ENCODE measurements at regions not wholly inside any gene's neighbourhood (a gene's known extent, or its start where the extent isn't known, plus 50 kb on each side); places are given as distances from the start of the nearest gene placed in this dataset.
"Not testable (repeated sequence)": the region's sequence is repeated elsewhere in the genome, so short reads cannot be mapped to it uniquely, and the experiment has no call there.

DNA sequence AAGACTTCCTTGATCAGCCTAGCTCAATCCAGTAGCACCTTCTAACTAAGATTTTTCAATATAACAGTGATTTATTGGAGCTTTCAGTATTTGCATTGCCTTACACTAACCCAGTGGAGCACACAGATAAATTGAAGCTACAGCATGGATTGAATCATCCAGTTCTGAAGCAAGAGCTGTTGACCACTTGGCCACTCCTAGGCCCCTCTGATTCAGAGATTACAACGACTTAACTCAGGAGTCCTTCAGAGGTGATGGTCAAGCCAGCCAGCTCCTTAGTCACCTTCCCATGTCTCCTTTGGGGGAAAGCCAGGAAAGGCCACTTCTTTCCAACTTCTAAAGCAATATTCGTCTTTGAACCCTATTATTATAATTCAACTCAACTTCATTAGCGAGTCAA lies 151.8 kb downstream of the TENT5C start:
- DNase-seq = no peak

DNA sequence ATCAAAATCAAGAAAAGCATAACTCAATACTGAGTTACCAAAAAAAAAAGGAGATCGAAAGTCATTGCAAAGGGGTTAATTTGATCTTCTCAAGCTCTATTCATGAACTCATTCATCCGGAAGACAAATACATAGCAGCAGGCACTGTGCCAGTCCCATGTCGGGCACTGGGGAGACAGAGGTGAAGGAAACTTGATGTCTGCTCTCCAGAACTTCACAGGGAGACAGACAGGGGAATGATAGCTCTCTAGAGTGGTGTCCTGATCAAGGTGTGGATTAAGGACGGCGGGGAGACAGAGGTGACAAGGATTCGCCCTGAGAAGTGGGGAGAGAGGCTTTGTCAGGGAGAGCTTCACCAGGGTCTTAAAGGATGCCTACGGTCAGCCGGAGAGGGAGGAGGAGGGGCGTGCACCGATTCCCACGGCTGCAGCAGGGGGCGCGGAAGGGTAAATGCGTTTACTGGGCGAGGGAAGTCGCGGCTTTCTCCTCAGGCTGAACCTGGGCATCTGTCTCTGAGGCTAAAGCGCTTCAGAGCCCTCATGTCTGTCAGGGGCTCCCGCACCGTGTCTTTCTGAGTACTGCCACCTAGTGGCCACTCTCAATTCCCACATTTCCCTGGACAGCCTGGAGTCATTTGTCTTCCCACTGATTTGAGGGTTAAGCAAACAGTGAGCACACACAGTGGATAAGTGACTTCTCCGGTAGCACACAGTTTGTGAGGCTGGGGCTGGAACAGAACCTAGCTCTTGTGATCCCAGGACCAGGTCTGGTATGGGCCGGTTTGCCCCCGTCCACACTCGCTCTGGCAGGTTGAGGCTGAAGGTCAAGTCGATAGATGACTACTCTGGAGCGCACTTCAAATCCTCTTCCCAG lies 152.8 kb downstream of the TENT5C start:
- peak; percentile 71 for DNase-seq

DNA sequence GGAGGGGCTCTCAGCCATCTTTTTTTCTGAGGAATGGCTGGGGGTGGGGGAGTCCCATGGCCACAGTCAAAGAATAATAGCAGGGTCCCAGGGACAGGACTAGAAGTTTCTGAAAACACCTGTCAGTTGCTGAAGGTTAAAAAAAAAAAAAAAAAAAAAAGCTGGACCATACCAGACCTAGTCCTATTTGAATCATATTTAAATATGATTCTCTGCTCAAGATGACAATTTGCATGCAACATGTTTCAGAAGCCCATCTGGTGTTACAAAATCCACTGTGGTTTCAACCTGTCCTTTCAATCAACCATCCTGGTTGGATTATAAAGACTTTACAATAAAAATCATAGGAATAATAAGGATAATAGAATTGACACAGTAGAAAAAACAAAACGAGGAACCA lies 153.7 kb downstream of the TENT5C start:
- no peak for DNase-seq

DNA sequence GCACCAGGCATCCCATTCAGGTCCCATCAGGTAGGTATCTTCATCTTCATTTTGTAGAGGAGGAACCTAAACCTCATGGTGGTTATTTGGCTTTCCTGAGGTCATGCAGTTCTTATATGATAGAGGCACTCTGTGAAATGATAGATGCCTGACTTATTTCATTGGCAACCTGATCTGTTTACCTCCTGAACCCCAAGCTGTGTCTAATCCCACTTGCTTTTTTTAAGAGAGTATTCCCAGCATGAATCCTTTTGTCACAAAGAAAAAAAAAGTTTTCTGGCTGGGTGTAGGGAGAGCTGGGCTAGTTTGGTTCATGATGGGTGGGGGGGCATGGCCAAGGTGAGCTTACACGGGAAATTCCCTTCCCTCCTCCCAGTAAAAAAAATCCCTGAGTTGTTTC lies 154.2 kb downstream of the TENT5C start:
- DNase-seq = no peak

DNA sequence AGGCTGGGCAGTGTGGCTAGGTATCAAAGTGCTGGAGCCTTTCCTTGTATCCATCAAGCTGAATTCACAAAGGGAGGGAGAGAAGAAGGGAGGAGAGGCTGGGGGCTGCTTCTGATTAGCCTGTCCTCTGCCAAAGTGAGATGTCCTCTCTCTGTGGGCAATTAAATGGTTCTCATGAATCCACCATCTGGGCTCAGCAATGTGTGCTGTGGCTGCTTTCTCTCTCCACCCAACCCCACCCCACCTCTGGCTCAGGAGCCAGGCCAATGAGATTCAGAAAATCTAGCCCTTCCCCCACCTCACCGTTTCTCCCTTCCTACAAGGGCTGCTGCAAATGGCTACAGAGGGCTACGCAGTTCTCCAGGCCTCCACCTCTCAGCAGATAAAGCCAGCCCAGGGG lies 154.6 kb downstream of the TENT5C start:
- DNase-seq = no peak

DNA sequence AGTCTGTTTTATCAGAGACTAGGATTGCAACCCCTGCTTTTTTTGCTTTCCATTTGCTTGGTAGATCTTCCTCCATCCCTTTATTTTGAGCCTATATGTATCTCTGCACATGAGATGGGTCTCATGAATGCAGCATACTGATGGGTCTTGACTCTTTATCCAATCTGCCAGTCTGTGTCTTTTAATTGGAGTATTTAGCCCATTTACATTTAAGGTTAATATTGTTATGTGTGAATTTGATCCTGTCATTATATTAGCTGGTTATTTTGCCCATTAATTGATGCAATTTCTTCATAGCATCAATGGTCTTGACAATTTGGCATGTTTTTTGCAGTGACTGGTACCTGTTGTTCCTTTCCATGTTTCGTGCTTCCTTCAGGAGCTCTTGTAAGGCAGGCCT lies 161.7 kb downstream of the GDAP2 start:
- not testable (repeated sequence) for DNase-seq

DNA sequence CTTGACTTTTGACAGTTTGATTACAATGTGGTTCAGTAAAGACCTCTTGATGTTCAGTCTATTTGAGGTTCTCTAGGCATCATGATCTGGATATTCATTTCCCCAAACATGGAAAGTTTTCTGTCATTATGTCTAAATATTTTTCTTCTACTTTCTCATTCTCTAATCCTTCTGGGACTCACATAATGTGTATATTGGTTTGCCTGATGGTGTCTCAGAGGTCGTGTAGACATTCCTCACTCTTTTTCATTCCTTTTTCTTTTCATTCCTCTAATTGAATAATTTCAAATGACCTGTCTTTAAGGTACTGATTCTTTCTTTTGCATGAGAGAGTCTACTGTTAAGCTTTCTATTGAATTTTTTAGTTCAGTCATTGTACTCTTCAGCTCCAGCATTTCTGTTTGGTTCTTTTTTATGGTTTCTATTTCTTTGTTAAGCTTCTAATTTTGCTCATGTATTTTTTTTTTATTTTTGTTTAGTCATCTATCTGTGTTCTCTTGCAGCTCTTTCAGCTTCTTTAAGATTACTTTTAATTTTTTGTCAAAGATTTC lies 158.4 kb downstream of the GDAP2 start:
- DNase-seq = no peak

DNA sequence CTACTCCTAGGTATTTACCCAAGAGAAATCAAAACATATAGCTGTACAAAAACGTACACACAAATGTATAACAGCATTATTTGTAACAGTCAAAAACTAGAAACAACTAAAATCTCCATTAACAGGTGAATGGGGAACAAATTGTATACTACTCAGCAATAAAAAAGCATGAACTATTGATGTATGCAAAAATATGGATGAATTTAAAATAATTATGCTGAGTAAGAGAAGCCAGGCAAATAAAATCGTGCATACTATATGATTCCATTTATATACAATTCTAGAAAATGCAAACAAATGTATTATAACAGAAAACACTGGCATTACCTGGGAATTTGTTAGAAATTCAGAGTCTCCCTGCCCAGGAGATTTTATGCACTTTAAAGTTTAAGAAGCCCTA lies 150.1 kb downstream of the GDAP2 start:
- DNase-seq = no peak

DNA sequence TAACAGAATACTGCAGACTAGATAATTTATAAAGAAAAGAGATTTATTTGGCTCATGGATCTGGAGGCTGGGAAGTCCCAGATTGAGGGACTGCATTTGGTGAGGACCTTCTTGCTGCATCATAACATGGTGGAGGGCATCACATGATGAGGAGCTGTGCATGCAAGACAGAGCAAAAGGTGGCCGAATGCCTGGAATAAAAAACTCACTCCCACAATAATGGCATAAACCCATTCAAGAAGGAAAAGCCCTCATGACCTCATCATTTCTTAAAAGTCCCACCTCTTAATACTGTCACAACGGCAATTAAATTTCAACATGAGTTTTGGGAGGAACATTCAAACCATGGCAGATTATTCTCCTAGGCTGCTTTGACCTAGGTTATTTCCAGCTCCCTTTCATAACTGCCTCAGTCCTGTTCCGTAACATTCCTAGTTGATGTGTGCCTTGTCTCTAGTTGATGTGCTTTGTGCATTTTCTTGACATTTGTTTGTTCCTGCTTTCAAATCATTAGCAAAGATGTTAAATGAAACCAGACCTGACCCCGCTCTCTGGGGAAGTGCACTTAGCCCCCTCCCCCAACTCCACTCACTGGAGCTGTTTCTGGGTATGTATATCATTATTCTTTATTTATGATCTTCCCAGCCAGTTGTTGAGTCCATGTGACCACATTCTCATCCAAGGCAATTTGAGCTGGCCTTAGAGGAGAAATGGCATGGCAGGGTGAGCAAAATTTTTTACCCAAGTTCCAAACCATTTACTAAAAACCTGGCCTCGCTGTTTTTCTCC lies 148.5 kb downstream of the GDAP2 start:
- DNase-seq = no peak

DNA sequence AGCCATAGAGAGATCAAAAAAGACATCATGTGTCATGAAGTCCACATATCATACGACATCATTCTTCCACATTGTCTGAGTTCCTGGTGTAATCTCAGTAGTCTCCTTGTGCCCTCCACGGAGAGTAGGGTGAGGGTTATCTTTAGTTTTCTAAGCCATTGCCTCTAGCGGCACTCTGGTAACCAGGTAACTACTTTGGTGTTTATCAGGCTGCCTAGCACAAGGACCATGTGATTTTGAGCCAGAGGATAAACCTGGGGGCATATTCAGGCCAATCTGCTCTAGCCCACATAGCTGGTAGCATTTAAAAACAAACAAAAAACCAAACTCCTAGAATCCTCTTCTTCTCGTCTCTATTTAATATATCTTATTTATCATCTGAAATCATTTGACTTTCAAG lies 147.4 kb downstream of the GDAP2 start:
- no peak for DNase-seq

DNA sequence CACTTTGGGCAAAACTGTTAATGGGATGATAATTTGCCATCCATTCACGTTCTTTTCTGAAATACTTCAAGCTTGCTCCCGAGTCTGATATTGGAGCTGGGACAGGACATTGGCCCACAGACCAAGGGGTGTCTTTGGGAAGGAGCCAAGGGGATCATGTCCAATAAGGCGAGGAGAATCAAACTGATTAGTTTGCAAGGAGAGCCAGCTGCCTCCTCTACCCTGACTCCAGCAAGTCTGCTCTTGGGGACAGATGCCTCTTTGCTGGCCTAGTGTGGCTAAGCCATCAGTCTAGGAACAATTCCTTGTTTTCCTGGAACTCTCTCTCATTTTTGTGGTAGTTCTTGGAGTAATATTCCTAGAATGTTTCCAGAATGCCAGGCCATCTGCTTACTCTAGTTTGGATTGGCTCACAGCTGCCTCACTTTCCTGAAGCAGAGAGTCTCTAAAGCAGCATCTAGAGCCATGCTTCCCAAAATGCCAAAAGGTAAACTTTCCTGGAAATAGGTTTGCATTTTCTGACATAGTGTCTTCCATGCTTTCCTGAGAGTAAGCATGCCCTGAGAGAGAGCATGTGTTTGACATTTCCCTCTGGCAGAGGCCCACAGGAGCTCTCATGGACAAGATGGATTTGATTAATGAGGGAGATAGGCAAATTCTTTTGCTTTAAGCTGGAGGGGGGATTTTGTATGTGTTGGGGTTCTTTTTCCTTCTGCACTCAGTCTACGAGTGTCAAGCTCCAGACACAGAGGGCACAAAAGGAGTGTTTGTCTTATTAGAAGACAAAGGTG lies 145.6 kb downstream of the GDAP2 start:
- DNase-seq = no peak

DNA sequence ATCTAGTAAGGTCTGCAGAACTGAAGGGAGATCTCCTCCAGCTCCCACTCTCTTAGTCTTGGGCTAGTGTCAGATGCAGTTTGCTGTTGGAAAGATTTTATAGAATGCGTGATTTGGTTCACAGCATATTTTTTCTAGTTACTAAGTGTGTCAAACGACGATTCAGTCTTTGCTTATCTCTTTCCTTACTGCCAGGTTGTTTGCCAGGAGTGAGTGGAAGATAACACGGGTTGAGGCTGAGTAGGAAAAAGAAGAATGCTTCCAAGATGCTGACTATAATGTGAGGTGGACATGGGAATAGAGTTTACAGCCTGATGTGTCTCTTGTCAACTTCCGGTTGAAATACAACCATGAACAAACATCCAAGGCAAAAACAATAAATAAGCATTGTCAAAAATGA lies 141.4 kb downstream of the GDAP2 start:
- no peak for DNase-seq

DNA sequence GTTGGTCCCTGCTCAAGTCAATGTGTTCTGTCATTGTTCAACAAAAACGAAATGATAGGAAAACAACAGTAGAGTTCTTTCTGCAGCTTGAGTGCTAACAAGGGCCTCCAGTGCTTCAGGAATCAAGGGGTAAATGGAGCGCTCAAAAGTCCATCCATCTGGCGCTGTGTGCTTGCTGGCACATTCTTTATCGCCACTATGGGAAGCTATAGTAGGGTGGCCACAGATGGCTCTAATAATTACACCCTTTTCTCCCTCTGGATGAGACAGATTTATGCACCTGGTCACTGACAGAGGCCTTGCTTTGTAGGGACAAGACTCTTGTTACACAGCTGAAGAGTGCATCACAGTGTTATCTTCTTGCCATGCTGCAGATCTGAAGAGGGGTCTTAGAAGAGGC lies 136.0 kb downstream of the GDAP2 start:
- no peak for DNase-seq

DNA sequence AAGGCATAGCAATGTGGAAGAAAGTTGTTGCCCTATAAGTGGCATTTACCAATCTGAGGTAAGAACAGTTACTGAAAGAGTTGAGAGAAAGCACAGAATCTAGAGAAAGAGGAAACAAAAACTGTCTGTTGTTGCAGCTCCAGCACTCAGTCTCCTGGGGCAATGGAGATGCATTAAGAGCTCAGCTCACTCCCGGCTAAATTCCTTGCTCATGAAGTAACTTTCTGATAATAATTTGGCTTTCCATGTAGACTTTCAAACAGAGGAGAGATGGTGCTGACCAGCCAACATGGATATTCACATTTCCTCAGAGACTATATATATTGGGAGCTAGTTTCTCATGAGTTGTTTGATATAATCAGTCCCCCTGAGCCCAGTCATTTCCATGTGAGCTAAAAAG lies 135.3 kb downstream of the GDAP2 start:
- no peak for DNase-seq

DNA sequence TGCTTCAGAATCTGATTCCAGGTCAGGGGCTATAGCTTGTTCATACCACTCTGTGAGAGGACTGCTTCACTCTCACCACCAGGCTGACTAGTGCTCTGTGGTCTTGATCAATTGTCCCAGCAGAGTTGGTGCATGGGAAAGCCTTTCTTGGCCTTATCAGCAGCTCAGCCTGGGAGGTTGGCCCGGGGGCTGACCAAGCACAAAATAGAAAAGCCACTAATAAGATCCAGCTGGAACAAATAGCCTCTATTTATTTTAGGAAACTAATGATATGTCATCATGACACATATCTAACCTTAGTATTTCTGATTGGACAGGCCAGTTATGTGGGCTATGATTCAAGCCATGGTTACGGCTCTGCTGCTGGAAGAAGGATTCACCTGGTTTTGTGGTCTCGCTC lies 134.2 kb downstream of the GDAP2 start:
- DNase-seq = no peak

DNA sequence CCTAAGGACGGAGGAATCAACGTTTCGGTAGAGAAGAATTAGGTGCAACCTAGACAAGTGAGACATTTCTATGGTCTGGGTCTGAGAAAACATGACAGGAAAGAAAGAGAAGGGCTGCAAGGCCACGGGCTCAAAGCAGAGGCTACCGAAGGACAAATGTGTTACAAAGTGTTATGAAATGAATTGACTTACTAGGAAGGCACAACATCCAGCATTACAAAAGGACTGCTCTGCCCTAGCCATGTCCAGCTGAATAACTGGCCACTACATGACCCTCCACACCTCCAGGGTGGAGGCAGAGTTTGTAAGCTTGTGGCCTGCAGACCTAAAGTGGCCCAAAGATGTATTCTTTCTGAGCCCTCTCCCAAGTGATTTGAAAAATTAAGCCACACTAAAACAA lies 133.6 kb downstream of the GDAP2 start:
- DNase-seq = no peak

DNA sequence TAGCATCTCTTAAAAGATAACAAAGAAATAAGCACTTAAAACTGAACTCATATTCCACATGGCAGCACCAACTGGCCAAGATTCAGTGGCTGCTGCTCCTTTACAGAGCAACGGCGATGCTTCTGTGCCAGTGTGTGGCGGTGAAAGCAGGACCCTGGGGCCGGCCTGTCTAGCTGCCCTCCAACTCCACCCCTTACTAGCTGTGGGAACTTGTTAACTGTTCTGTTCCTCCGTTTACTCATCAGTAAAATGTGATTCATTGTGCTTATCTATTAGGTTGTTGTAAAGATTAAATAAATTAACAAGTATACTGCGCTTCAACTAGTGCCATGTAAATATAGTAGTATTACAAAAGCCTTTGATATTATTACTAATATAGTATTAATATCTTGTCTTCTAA lies 133.2 kb downstream of the GDAP2 start:
- no peak for DNase-seq

DNA sequence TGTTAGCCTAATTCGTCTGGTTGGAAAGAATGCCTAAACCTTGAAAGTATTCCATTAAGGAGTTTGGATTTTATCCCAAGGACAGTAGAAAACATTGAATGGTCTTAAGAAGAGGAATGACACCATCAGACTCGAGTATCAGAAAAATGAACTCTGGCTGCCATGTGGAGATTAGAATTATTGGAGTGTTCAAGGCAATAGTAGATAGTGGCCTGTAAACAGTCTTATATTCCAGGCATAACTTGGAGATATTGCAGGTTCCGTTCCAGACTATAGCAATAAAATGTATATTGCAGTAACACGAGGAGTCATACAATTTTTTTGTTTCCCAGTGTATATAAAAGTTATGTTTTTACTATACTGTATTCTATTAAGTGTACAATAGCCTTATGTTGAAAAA lies 130.9 kb downstream of the GDAP2 start:
- DNase-seq = no peak

DNA sequence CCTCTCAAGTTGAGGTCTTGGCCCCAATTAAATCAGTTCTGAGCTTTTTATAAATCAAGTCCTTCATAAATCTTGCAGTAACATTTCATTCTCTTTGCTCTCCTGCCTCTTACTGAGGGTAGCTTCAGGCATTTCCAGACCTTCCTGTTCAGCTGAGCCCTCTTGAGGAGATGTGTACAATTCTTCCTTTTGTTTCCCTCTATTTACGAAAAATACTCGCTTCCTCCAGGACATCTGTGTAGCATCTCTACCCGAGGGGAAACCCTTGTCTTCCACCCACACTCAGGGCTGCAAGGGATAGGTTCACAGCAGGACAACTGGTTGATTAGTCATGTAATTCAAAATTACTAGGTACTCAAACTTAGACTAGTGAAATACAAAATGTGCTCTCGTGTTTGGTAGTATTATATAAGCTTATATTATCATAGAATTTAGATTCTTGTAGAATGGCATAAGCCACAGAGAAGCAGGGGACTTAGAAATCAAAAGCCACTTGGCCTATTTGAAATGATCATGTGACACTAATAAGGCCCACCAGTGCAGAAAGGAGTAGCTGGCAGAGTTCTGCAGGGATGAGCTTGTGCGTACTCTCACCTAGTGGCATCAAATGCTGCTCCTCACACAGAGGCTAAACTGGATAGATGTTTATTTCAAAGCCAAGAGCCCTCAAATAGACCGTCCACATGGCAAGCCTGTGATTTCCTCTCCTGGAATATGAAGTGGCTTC lies 126.7 kb downstream of the GDAP2 start:
- no peak for DNase-seq

DNA sequence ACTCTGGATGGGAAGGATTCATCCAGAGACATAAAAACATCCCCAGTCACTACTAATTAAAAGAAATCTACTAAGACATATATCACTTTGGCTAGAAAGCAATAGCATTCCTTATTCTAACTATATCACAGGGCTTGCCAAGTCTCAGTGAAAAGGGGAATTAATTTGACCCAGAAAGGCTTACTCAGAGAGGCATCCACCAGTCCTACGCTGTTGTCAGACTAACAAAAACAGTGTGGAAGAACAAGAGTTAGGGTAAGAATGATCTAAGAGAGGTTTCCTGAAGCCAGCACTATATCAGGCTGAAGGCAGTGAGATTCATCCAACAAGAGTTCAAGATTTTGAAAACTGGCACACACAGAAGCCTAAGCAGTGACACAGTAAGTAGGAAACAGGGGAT lies 126.1 kb downstream of the GDAP2 start:
- no peak for DNase-seq

DNA sequence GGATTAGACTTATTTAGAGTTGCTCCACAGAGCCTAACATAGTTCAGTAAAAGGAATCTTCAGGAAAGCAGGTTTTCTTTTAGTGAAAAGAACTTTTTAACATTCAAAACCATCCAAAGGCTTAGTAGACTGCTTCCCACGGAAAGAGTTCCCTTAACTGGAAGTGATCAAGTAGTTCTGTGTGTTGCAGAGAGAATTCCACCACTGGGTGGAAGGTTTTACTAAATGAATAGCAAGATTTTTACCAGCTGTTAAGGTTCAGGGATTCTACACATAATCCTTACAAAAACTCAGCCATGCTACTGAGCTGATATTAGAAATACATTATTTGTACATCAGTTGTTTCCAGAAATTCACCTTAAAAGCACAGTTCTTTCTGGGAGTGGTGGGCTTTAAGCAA lies 119.7 kb downstream of the GDAP2 start:
- no peak for DNase-seq

DNA sequence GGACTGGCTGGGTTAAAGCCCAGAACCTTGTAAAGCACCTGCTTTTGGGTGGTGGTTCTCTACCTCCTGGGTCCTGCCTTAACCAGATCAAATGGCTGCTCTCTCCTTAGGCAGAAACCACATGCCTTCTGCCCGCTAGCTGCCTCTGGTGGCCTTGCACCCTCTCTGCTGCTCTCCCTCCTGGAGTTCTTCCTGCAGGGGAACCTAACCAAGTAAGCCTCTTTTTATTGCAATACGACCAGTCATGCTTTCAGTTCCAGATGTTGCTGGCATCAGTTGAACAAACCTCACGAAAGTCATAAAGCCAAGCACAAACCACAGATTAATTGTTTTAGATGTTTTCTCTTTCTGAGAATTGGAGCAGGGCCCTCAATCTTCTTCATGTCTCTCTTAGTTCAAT lies 118.9 kb downstream of the GDAP2 start:
- no peak for DNase-seq

All from CD4-positive, alpha-beta T cell treated with Interleukin-12 subunit alpha and Interleukin-12 subunit beta, for 1 hour (primary cell).